ENCODE measurements at regions not wholly inside any gene's neighbourhood (a gene's known extent, or its start where the extent isn't known, plus 50 kb on each side); places are given as distances from the start of the nearest gene placed in this dataset.
"Not testable (repeated sequence)": the region's sequence is repeated elsewhere in the genome, so short reads cannot be mapped to it uniquely, and the experiment has no call there.

GRCh38 chr2:94769733-94770132 lies 101.5 kb upstream of the TEKT4 start:
- Histone ChIP-seq H3K4me3 (no peak overlapping the region), H3K36me3 (no peaks in the 10 kb centered on the region), H3K4me1 (no peaks in the 10 kb centered on the region), H3K9me3 (no peaks in the 10 kb centered on the region), H3K27ac (no peak overlapping the region), H3K27me3 (no peaks in the 10 kb centered on the region)
- ATAC-seq = no peak
- TF ChIP-seq EP300 (IDR thresholded peaks at IDR 0.05) = no peak
- TF ChIP-seq POLR2AphosphoS5 (IDR thresholded peaks at IDR 0.05) = no peak
- no peak for TF ChIP-seq POLR2A (IDR thresholded peaks at IDR 0.05)
- no peak for TF ChIP-seq CTCF (IDR thresholded peaks at IDR 0.05)
- WGBS, 2 donors (ENCODE audit: low coverage in 1 of 2) = 49 to 90% methylated on average over 3 of the region's 3 CpGs

GRCh38 chr2:94774851-94775250 lies 96.4 kb upstream of the TEKT4 start:
- Histone ChIP-seq H3K9me3 (no peaks in the 10 kb centered on the region), H3K27ac (no peak overlapping the region), H3K36me3 (no peaks in the 10 kb centered on the region), H3K4me3 (no peak overlapping the region), H3K27me3 (no peaks in the 10 kb centered on the region), H3K4me1 (no peaks in the 10 kb centered on the region)
- TF ChIP-seq CTCF (IDR thresholded peaks at IDR 0.05) = no peak
- no peak for TF ChIP-seq POLR2AphosphoS5 (IDR thresholded peaks at IDR 0.05)
- ATAC-seq = no peak

GRCh38 chr2:94776036-94776435 lies 95.2 kb upstream of the TEKT4 start:
- no peak for ATAC-seq
- no peak for TF ChIP-seq EP300 (IDR thresholded peaks at IDR 0.05)
- no peak for TF ChIP-seq POLR2A (IDR thresholded peaks at IDR 0.05)
- no peak for TF ChIP-seq POLR2AphosphoS5 (IDR thresholded peaks at IDR 0.05)
- no peak overlapping the region for H3K27ac ChIP-seq
- H3K36me3 ChIP-seq = no peaks in the 10 kb centered on the region
- 79% methylated on average over 2 of the region's 2 CpGs; no CpG with 5 or more reads in 1 of the 2 donors for WGBS, 2 donors (ENCODE audit: low coverage in 1 of 2)
- no peak overlapping the region for H3K4me3 ChIP-seq
- no peaks in the 10 kb centered on the region for H3K4me1 ChIP-seq
- H3K27me3 ChIP-seq = no peaks in the 10 kb centered on the region
- H3K9me3 ChIP-seq = no peaks in the 10 kb centered on the region

DNA sequence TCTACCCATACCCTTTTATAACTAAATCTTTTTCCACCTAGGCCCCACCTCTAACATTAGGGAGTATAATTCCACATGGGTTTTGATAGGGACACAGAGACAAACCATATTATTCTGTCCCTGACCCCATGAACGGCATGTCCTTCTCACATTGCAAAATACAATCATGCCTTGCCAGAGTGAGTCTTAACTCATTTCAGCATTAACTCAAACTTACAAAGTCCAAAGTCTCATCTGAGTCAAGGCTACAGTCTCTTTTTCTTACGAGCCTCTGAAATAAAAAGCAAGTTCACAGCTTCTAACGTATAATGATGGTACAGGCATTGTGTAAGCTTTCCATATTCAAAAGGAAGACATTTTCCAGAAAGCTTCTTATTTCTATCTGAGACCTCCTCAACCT lies 86.1 kb upstream of the TEKT4 start:
- WGBS, 2 donors (ENCODE audit: low coverage in 1 of 2) = 66 to 70% methylated on average over 3 of the region's 3 CpGs
- H3K27ac ChIP-seq, H3K4me3 ChIP-seq, H3K9me3 ChIP-seq, H3K36me3 ChIP-seq, H3K27me3 ChIP-seq, H3K4me1 ChIP-seq, ATAC-seq: not testable (repeated sequence)

- not testable (repeated sequence) for H3K27me3 ChIP-seq, H3K27ac ChIP-seq, H3K36me3 ChIP-seq, H3K4me3 ChIP-seq, ATAC-seq, H3K4me1 ChIP-seq, H3K9me3 ChIP-seq
- 76 to 87% methylated on average over 3 to 5 of the region's 5 CpGs for WGBS, 2 donors (ENCODE audit: low coverage in 1 of 2)
Observed at GRCh38 chr2:94786424-94786823, 84.8 kb upstream of the TEKT4 start.

- not testable (repeated sequence) for H3K27ac ChIP-seq, H3K4me3 ChIP-seq, H3K4me1 ChIP-seq, H3K9me3 ChIP-seq, H3K27me3 ChIP-seq, ATAC-seq, H3K36me3 ChIP-seq
- WGBS, 2 donors (ENCODE audit: low coverage in 1 of 2) = no CpG with 5 or more reads among the region's 2 CpGs
Observed at GRCh38 chr2:94790169-94790568, 81.1 kb upstream of the TEKT4 start.

DNA sequence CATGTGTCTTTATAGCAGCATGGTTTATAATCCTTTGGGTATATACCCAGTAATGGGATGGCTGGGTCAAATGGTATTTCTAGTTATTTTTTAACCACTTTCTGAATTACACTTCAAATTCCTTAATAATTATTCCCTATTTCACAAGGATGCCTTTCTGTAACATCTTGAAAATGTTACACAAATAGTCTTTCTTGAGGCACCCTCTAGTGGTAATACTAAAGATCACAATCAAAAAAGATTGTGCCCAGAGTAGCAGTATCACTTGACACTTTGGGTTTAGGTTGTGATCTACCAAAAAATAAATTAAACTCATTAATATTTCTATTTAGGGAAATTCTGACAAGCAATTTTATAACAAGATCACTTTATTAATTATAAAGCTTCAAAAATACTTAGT lies 74.0 kb upstream of the TEKT4 start:
- H3K36me3 ChIP-seq, ATAC-seq, H3K27ac ChIP-seq, H3K4me1 ChIP-seq, H3K9me3 ChIP-seq, H3K4me3 ChIP-seq, H3K27me3 ChIP-seq: not testable (repeated sequence)
- TF ChIP-seq CTCF (IDR thresholded peaks at IDR 0.05) = peak in 3 of 4 experiments; percentile 10 to 36 (median 12)

Small RNAs in the stretch of these regions (small RNA-seq; reads per million reads assigned to genes)
- gene CNN2P11 = 0 reads per million in 4 donors

Measured in gastroesophageal sphincter (tissue), 4 donors.